GM12864 (cell line): ENCODE measurements at regions not wholly inside any gene's neighbourhood (a gene's known extent, or its start where the extent isn't known, plus 50 kb on each side); places are given as distances from the start of the nearest gene placed in this dataset.

Experiments used
- DNase-seq: peaks from one replicate; pipeline ENCODE4 v3.0.0-alpha.2; 2011; ENCODE audit warnings: low read depth
- H3K4me3 ChIP-seq: 2 replicates; pipeline ENCODE4 v1.5.1; 2011; ENCODE audit warnings: mild to moderate bottlenecking, low read depth, low read length, control low read depth
- TF ChIP-seq, protein P1 (sequence below): IDR thresholded peaks from 2 replicates; pipeline ENCODE4 v1.5.1; 2011; ENCODE audit warnings: low read depth, mild to moderate bottlenecking, moderate library complexity, low read length, control low read depth, inconsistent platforms; ENCODE audit errors: missing control alignments

DNA sequence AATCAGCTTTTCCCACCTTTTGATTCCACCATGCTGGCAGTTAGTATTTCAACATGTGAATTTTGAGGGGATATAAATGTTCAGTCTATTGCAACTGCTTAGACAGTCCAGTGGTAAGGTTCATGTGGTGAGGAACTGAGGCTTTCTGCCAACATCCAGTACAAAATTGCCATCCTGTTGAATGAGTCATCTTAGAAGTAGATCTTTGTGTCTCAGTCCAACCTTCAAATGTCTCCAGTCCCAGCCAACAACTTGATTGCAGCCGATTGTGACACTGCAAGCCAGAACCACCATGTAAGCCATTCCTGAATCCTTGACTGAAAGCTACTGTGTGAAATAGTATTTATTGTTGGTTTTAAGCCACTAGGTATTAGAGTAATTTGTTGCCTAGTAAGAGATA is 331.5 kb upstream of the GRIN3A start:
- TF ChIP-seq, protein P1, sequence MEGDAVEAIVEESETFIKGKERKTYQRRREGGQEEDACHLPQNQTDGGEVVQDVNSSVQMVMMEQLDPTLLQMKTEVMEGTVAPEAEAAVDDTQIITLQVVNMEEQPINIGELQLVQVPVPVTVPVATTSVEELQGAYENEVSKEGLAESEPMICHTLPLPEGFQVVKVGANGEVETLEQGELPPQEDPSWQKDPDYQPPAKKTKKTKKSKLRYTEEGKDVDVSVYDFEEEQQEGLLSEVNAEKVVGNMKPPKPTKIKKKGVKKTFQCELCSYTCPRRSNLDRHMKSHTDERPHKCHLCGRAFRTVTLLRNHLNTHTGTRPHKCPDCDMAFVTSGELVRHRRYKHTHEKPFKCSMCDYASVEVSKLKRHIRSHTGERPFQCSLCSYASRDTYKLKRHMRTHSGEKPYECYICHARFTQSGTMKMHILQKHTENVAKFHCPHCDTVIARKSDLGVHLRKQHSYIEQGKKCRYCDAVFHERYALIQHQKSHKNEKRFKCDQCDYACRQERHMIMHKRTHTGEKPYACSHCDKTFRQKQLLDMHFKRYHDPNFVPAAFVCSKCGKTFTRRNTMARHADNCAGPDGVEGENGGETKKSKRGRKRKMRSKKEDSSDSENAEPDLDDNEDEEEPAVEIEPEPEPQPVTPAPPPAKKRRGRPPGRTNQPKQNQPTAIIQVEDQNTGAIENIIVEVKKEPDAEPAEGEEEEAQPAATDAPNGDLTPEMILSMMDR: no peak
- no peak for DNase-seq
- no peak overlapping the region for H3K4me3 ChIP-seq

- H3K4me3 ChIP-seq: no peak overlapping the region
- TF ChIP-seq, protein P1: no peak
- no peak for DNase-seq
These were observed 316.4 kb upstream of the GRIN3A start for GRCh38 chr9:102054811-102055210.

- TF ChIP-seq, protein P1: no peak
- no peak for DNase-seq
- no peak overlapping the region for H3K4me3 ChIP-seq
These were observed 311.3 kb upstream of the GRIN3A start for GRCh38 chr9:102049586-102050246.

DNA sequence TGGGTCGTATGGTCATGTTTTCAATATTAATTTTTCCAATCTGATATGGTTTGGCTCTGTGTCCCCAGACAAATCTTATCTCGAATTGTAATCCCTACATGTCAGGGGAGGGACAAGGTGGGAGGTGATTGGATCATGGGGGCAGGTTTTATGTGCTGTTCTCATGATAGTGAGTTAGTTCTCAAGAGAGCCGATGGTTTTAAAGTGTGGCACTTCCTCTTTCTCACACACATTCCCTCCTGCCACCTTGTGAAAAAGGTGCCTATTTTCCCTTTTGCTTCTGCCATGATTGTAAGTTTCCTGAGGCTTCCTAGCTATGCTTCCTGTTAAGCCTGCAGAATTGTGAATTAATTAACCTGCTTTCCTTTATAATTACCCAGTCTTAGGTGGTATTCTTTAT is 309.1 kb upstream of the GRIN3A start:
- no peak for DNase-seq
- no peak overlapping the region for H3K4me3 ChIP-seq
- TF ChIP-seq, protein P1: no peak

DNA sequence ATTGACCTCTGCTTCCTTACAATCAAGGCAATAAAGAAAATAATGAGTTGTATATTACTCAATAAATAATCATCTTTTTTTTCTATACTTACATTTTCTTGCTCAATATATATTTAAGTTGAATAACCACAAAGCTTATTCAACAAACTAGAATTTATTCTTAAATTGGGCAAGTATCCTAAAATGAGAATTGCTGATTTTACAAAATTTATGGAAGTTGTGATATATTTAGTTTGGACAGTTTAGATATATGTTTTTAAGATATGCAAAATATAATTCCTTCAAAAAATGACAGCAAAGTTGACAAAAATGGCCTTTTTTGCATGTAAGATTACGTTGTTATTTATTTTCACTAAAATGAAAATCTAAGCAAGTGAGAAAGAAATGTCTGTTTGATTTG is 305.7 kb upstream of the GRIN3A start:
- TF ChIP-seq, protein P1: no peak
- H3K4me3 ChIP-seq: no peak overlapping the region
- DNase-seq: no peak

- TF ChIP-seq, protein P1: no peak
- H3K4me3 ChIP-seq: no peak overlapping the region
- no peak for DNase-seq
These were observed 299.6 kb upstream of the GRIN3A start for GRCh38 chr9:102038006-102038405.

DNA sequence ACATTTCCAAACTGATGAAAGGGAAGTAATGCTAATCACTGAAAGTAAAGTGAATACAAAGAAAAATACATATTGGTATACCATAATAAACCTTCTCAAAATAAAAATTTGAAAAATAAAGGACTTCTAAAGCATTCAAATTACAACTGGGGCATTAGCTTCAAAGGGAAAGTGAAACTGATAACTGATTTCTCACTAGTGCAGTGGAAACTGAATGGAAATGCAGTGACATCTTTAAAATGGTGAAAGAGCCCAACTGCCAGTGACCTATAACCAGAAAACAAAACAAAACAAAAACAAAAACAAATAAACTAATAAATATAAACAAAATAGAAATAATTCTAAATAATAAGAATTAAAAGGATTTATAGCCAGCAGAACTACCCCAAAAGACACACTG is 297.5 kb upstream of the GRIN3A start:
- no peak for DNase-seq
- TF ChIP-seq, protein P1: no peak
- no peak overlapping the region for H3K4me3 ChIP-seq
